Gastrocnemius medialis (tissue), 4 donors: ENCODE measurements at regions not wholly inside any gene's neighbourhood (a gene's known extent, or its start where the extent isn't known, plus 50 kb on each side); places are given as distances from the start of the nearest gene placed in this dataset.

Experiments used
- ATAC-seq, 2 donors: fragments of 150-250 bp; one replicate each; pipeline ENCODE4 v1.9.1; 2016
- DNase-seq, 2 donors: peaks; one replicate each; pipeline ENCODE4 v3.0.0-alpha.2; 2019
- H3K27ac ChIP-seq, 4 donors: fragments of 200-600 bp; sonication (generic); 1 replicate in 1 of 4; 2 replicates in 3 of 4; pipeline ENCODE4 v1.5.1; 2016 to 2018; ENCODE audit warnings: mild to moderate bottlenecking in 2 of 4, moderate library complexity in 1 of 4
- H3K27me3 ChIP-seq, 3 donors: fragments of 200-600 bp; sonication (generic) in 2 of 3; 1 replicate in 1 of 3; 2 replicates in 2 of 3; pipeline versions ENCODE4 v1.5.1 to v1.6.0; 2016 to 2019; ENCODE audit warnings: mild to moderate bottlenecking in 1 of 3, moderate library complexity in 1 of 3
- H3K36me3 ChIP-seq, 2 donors: fragments of 200-600 bp; sonication (generic) in 1 of 2; one replicate each; pipeline ENCODE4 v1.5.1; 2017 to 2018
- H3K4me1 ChIP-seq, 2 donors: fragments of 200-600 bp; sonication (generic) in 1 of 2; one replicate each; pipeline ENCODE4 v1.5.1; 2016 to 2017; ENCODE audit warnings: mild to moderate bottlenecking in 2 of 2
- H3K4me3 ChIP-seq, 4 donors: fragments of 200-600 bp; sonication (generic) in 3 of 4; 1 replicate in 1 of 4; 2 replicates in 3 of 4; pipeline ENCODE4 v1.5.1; 2016 to 2019; ENCODE audit warnings: mild to moderate bottlenecking in 2 of 4
- H3K9me3 ChIP-seq, 3 donors: fragments of 200-600 bp; sonication (generic) in 2 of 3; 1 replicate in 1 of 3; 2 replicates in 2 of 3; pipeline ENCODE4 v1.5.1; 2016 to 2019
- POLR2A ChIP-seq, 2 donors: fragments of 450-650 bp; IDR thresholded peaks; one replicate each; pipeline ENCODE4 v1.6.1; 2017; ENCODE audit warnings: antibody characterized with exemption in 2 of 2, mild to moderate bottlenecking in 2 of 2, moderate library complexity in 2 of 2
- in situ Hi-C, 4 donors: fragments of 200-750 bp; cut with MboI; loops; one replicate each; pipeline versions ENCODE4 v1.15.0 to v1.8.0; 2017; ENCODE audit warnings: low sequenced_read_pairs in 4 of 4
- intact Hi-C: fragments of 100-400 bp; cut with DNase I; formaldehyde crosslinking; loops from one replicate; pipeline ENCODE4 v1.15.1; 2023; ENCODE audit warnings: low total_unique reads
- TF ChIP-seq, protein P1 (sequence below), 5 experiments: fragments of 450-650 bp in 3 of 5; fragments of 200-600 bp in 2 of 5; sonication (generic) in 2 of 5; IDR thresholded peaks in 4 of 5; conservative IDR thresholded peaks in 1 of 5; 1 replicate in 4 of 5; 2 replicates in 1 of 5; pipeline ENCODE4 v1.5.1; 2016 to 2019; ENCODE audit warnings: antibody characterized with exemption in 5 of 5, mild to moderate bottlenecking in 3 of 5, moderate library complexity in 3 of 5

DNA sequence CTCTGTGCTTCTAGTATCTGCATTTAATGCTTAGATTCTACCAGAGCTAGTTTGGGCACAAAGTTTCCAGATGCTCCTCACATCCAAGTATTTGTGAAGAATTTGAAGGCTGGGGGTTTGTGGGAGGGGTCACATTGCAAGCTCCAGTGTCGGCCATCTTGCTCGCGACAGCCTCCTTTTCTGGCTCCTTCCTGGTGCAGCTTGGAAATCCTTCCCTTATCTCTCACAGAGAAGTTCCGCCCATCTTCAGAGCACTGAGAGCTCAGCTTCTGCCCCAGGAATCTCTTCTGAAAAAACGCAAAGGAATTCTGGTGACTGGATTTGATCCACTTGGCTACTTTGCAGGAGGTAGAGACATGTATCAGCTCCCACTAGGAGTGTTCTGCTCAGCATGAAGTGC lies 497.5 kb downstream of the TBC1D22A start:
- TF ChIP-seq, protein P1, sequence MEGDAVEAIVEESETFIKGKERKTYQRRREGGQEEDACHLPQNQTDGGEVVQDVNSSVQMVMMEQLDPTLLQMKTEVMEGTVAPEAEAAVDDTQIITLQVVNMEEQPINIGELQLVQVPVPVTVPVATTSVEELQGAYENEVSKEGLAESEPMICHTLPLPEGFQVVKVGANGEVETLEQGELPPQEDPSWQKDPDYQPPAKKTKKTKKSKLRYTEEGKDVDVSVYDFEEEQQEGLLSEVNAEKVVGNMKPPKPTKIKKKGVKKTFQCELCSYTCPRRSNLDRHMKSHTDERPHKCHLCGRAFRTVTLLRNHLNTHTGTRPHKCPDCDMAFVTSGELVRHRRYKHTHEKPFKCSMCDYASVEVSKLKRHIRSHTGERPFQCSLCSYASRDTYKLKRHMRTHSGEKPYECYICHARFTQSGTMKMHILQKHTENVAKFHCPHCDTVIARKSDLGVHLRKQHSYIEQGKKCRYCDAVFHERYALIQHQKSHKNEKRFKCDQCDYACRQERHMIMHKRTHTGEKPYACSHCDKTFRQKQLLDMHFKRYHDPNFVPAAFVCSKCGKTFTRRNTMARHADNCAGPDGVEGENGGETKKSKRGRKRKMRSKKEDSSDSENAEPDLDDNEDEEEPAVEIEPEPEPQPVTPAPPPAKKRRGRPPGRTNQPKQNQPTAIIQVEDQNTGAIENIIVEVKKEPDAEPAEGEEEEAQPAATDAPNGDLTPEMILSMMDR (IDR thresholded peaks at IDR 0.05 in 4 of 5, conservative IDR thresholded peaks at IDR 0.05 in 1 of 5) = no peak
- TF ChIP-seq POLR2A (IDR thresholded peaks at IDR 0.05) = no peak
- in situ Hi-C loops = no loop called here
- H3K36me3 ChIP-seq = no peaks in the 10 kb centered on the region
- H3K27ac ChIP-seq = no peak overlapping the region
- H3K4me1 ChIP-seq = no peaks in the 10 kb centered on the region
- intact Hi-C loops = no loop called here
- H3K27me3 ChIP-seq = peaks cover 0 to 2% (median 0%) of the 10 kb centered on the region in 3 donors
- no peaks in the 10 kb centered on the region for H3K9me3 ChIP-seq
- ATAC-seq (no peak), DNase-seq (no peak)
- H3K4me3 ChIP-seq = no peak overlapping the region

DNA sequence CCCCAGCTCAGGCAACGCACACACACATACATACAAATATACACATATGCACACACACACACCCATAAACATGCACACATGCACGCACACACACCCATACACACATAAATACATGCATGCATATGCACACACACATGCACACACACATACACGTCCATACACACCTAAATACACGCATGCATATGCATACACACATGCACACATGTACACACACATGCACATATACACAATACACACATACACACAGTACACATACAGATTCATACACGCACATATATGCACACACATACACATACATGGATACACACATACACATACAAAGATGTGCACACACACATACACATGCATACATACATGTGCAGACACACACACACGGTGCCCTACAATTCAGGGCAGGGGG lies 496.6 kb downstream of the TBC1D22A start:
- DNase-seq (no peak), ATAC-seq (no peak)
- no peak for TF ChIP-seq POLR2A (IDR thresholded peaks at IDR 0.05)
- TF ChIP-seq, protein P1 (IDR thresholded peaks at IDR 0.05 in 4 of 5, conservative IDR thresholded peaks at IDR 0.05 in 1 of 5) = no peak
- H3K4me3 ChIP-seq = no peak overlapping the region
- no peaks in the 10 kb centered on the region for H3K36me3 ChIP-seq
- H3K27me3 ChIP-seq = peaks cover 0 to 2% (median 0%) of the 10 kb centered on the region in 3 donors
- no peak overlapping the region for H3K27ac ChIP-seq
- intact Hi-C loops = no loop called here
- in situ Hi-C loops = no loop called here
- no peaks in the 10 kb centered on the region for H3K9me3 ChIP-seq
- H3K4me1 ChIP-seq = no peaks in the 10 kb centered on the region

DNA sequence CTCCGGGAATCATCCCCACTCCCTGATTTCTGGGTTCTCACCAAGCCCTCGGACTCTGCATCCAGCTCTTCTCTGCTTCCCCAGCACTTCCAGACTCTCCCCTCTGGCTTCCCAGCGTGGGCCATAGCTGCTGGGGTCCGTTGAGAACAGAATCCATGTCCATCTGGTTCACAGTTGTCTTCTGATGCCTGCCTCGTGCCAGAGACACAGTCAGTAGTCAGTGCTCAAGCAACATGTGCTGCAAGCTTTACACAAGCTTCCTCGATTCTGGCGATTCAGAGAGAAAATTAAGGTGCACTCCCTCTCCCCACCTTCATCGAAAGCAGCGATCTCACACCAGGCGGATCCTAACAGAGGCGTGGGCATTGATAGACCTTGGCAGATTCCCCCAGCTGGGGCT lies 495.5 kb downstream of the TBC1D22A start:
- DNase-seq (no peak), ATAC-seq (no peak)
- in situ Hi-C loops (no loop called here), intact Hi-C loops (no loop called here)
- H3K9me3 ChIP-seq = no peaks in the 10 kb centered on the region
- no peak overlapping the region for H3K4me3 ChIP-seq
- H3K4me1 ChIP-seq = no peaks in the 10 kb centered on the region
- H3K36me3 ChIP-seq = no peaks in the 10 kb centered on the region
- no peak overlapping the region for H3K27ac ChIP-seq
- TF ChIP-seq, protein P1 (IDR thresholded peaks at IDR 0.05 in 4 of 5, conservative IDR thresholded peaks at IDR 0.05 in 1 of 5) = no peak
- TF ChIP-seq POLR2A (IDR thresholded peaks at IDR 0.05) = no peak
- peaks cover 0 to 2% (median 0%) of the 10 kb centered on the region in 3 donors for H3K27me3 ChIP-seq

DNA sequence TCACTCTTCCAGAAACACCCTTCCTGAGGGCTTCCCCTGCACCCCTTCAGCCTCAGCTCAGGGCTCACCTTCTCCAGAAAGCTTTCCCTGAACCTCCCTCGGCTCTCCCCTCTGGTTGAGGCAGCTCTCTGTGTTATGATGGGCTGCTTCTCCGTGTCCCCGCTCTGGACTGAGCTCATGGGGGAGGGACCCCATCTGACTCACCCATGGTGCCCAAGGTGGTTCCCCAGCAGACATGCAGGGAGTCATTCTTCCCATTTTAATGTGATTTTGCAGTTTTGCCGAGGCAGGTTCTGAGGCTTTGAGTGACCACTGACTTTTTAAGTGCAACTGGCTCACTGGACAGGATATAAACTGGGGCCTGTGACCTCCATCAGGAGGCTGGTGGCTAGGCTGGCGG lies 495.1 kb downstream of the TBC1D22A start:
- no peak overlapping the region for H3K4me3 ChIP-seq
- no peaks in the 10 kb centered on the region for H3K4me1 ChIP-seq
- intact Hi-C loops = no loop called here
- H3K27ac ChIP-seq = no peak overlapping the region
- TF ChIP-seq, protein P1 (IDR thresholded peaks at IDR 0.05 in 4 of 5, conservative IDR thresholded peaks at IDR 0.05 in 1 of 5) = no peak
- no peak for TF ChIP-seq POLR2A (IDR thresholded peaks at IDR 0.05)
- in situ Hi-C loops = no loop called here
- no peak for ATAC-seq
- DNase-seq = no peak
- no peaks in the 10 kb centered on the region for H3K9me3 ChIP-seq
- H3K36me3 ChIP-seq = no peaks in the 10 kb centered on the region
- H3K27me3 ChIP-seq = peaks cover 0 to 2% (median 0%) of the 10 kb centered on the region in 3 donors

DNA sequence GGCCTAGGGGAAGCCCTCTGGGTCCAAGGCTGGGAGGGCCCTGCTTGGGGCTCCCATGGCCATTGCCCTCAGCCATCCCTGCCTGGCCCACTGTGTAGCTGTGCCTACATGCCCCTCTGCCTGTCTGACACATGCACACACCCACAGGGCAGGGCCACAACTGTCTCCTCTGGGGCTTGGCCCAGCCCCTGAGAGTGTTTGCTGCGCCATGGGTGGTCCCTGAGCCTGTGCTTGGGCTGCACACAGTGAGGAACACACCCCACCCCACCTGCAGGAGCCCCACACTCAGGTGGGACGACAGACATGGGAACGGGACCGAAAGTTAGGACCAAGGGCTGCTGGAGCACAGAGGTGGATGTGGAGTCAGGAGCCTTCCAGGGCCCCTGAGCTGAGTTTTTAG lies 489.5 kb downstream of the TBC1D22A start:
- Histone ChIP-seq H3K4me1 (no peaks in the 10 kb centered on the region), H3K4me3 (no peak overlapping the region), H3K27me3 (peaks cover 0 to 6% (median 2%) of the 10 kb centered on the region in 3 donors), H3K27ac (no peak overlapping the region), H3K9me3 (no peaks in the 10 kb centered on the region), H3K36me3 (no peaks in the 10 kb centered on the region)
- ATAC-seq = no peak
- in situ Hi-C loops = no loop called here
- TF ChIP-seq, protein P1 (IDR thresholded peaks at IDR 0.05 in 4 of 5, conservative IDR thresholded peaks at IDR 0.05 in 1 of 5) = no peak
- TF ChIP-seq POLR2A (IDR thresholded peaks at IDR 0.05) = no peak
- intact Hi-C loops = no loop called here
- no peak for DNase-seq
